Colonic mucosa (tissue), 4 donors: ENCODE measurements at regions not wholly inside any gene's neighbourhood (a gene's known extent, or its start where the extent isn't known, plus 50 kb on each side); places are given as distances from the start of the nearest gene placed in this dataset.

Source experiments
- DNase-seq: peaks from one replicate; pipeline ENCODE4 v3.0.0-alpha.2; 2020
- H3K27ac ChIP-seq: fragments of 200-600 bp; one replicate; pipeline ENCODE4 v1.8.0; 2021
- H3K27me3 ChIP-seq: fragments of 200-600 bp; one replicate; pipeline ENCODE4 v1.8.0; 2021
- H3K36me3 ChIP-seq: fragments of 200-600 bp; one replicate; pipeline ENCODE4 v1.8.0; 2021
- H3K4me1 ChIP-seq: fragments of 200-600 bp; one replicate; pipeline ENCODE4 v1.8.0; 2021; ENCODE audit warnings: mild to moderate bottlenecking
- H3K4me3 ChIP-seq: fragments of 200-600 bp; one replicate; pipeline ENCODE4 v1.8.0; 2021
- H3K9ac ChIP-seq, 2 donors: one replicate each; pipeline ENCODE4 v1.7.0; 2013; ENCODE audit warnings: control low read depth in 2 of 2, low read depth in 2 of 2, low read length in 2 of 2
- H3K9me3 ChIP-seq: fragments of 200-600 bp; one replicate; pipeline ENCODE4 v1.8.0; 2021
- intact Hi-C: fragments of 100-400 bp; cut with DNase I; formaldehyde crosslinking; loops from one replicate; pipeline ENCODE4 v1.14.1; 2022
- TF ChIP-seq, protein P1 (sequence below): fragments of 200-600 bp; IDR thresholded peaks from one replicate; pipeline ENCODE4 v1.8.0; 2022; ENCODE audit warnings: antibody characterized with exemption, mild to moderate bottlenecking
- donor health status: healthy.
- donor health status: DM: no; HTN: no; CAD: no.
- donor health status: DM: no; HTN: no; CAD: no.

DNA sequence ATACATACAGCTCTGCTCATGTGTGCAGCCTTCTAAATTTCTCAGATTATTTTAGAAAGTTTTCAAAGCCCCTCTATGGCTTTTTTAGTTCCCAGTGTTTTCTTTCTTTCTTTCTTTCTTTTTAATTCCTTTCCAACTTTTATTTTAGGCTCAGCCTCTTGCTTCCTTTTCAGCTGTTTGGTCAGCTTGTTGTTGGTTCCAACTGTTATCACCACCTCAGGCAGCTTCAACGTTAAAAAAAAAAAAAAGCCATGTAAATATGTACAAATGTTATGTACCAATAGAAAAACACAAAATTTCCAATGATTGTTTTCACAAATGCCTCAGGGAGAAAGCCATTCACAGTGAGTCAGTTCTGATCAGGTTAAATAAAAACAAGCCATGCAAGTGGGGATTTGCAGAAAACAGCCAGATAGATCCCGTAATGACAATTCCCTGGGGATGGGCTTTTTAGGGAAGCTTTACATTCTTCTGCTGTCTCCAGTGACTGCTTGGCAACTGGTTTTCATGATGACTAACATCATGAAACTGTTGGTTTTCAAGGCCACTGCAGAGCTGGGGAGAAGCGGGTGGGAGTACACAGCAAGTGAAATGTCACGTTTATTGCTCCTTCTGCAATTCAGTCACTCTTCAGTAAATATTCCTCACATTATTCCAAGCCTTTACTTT lies 908.4 kb downstream of the EPHA3 start:
- TF ChIP-seq, protein P1, sequence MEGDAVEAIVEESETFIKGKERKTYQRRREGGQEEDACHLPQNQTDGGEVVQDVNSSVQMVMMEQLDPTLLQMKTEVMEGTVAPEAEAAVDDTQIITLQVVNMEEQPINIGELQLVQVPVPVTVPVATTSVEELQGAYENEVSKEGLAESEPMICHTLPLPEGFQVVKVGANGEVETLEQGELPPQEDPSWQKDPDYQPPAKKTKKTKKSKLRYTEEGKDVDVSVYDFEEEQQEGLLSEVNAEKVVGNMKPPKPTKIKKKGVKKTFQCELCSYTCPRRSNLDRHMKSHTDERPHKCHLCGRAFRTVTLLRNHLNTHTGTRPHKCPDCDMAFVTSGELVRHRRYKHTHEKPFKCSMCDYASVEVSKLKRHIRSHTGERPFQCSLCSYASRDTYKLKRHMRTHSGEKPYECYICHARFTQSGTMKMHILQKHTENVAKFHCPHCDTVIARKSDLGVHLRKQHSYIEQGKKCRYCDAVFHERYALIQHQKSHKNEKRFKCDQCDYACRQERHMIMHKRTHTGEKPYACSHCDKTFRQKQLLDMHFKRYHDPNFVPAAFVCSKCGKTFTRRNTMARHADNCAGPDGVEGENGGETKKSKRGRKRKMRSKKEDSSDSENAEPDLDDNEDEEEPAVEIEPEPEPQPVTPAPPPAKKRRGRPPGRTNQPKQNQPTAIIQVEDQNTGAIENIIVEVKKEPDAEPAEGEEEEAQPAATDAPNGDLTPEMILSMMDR = no peak

DNA sequence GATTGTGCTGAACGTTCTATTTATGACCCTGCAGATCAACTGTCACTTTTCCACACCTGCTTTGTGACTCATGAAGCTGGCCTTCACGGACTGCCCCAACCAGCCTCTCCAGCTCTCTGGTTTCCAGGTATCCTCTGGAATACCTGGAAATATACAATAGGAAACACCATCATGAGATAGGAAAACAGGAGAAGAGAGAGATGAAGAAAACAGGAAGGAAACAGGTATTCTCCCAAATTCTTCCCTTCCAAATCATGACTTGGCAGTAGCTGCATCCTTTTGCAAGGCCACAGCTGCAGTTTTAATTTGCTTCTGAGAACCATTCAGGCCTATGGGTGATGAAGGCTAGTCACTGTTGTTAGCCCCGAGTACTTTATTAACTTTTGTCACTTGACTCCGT lies 909.1 kb downstream of the EPHA3 start:
- H3K9me3 ChIP-seq = no peaks in the 10 kb centered on the region
- intact Hi-C loops = no loop called here
- H3K27ac ChIP-seq = no peak overlapping the region
- H3K27me3 ChIP-seq = no peaks in the 10 kb centered on the region
- no peak overlapping the region for H3K9ac ChIP-seq
- H3K4me1 ChIP-seq = no peaks in the 10 kb centered on the region
- no peaks in the 10 kb centered on the region for H3K36me3 ChIP-seq
- no peak for DNase-seq
- TF ChIP-seq, protein P1 = no peak
- H3K4me3 ChIP-seq = no peak overlapping the region

More for the DNA sequence above, 908.4 kb downstream of the EPHA3 start:
- Histone ChIP-seq H3K27ac (no peak overlapping the region), H3K4me3 (no peak overlapping the region), H3K4me1 (no peaks in the 10 kb centered on the region), H3K9ac (no peak overlapping the region), H3K9me3 (no peaks in the 10 kb centered on the region), H3K27me3 (no peaks in the 10 kb centered on the region), H3K36me3 (no peaks in the 10 kb centered on the region)
- intact Hi-C loops = no loop called here
- no peak for DNase-seq

DNA sequence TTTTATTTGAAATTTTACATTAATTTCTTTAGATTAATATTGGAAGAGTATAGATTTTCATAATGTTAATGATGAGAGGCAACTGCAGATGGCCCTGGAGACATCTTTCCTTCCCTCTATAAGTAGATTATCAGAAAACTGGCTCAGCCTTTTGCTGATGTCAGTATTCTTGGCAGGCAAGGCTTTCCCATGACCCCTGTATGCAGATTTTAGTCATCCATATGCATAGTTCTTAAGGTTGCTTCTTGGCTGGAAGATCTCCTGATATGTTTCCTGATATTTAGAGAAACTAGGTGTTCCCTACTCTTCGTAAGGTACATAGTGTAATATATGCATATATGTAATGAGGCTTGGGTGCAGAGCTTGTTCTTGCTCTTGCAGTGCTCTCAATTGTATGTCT lies 911.4 kb downstream of the EPHA3 start:
- Histone ChIP-seq H3K27me3 (no peaks in the 10 kb centered on the region), H3K9me3 (no peaks in the 10 kb centered on the region), H3K4me1 (no peaks in the 10 kb centered on the region), H3K4me3 (no peak overlapping the region), H3K36me3 (no peaks in the 10 kb centered on the region), H3K27ac (no peak overlapping the region), H3K9ac (no peak overlapping the region)
- TF ChIP-seq, protein P1 = no peak
- intact Hi-C loops = no loop called here
- no peak for DNase-seq

DNA sequence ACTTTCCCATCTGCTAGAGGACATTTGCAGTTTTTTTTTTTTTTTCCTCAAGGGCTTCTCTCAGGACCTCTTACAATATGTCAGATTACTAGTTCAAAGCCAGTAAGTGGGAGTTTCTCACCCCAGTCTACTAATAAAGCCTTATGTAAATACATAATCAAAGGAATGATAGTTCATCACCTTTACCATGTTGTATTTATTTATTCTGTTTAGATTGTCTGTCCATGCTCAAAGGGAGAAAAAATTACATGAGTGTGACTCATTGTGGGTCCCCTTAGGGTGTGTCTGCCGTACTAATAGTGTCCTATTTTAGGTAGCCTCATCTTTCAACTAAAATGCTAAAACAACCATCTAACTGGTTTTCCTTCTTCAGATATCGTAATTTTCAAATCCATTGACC lies 917.6 kb downstream of the EPHA3 start:
- TF ChIP-seq, protein P1 = no peak

DNA sequence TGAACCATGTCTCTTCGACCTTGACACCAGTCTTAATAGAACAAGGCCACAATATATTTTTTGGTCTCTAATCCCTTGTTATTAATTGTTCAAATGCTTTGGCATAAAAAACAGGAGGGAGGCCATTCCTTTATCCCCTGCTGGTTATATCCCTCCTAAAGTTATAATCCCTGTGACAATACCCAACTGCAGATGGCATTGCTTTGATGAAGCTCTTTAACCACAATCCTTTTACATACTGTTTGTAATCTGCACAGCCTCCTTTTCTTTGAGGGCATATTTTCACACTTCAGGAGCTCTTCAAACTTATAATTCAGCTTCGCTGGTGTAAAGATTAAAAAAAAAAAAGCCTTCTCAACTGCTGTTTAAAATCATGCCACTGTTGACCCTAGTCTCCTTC lies 919.0 kb downstream of the EPHA3 start:
- no peaks in the 10 kb centered on the region for H3K36me3 ChIP-seq
- TF ChIP-seq, protein P1 = no peak
- no peaks in the 10 kb centered on the region for H3K4me1 ChIP-seq
- no peak for DNase-seq
- no peak overlapping the region for H3K27ac ChIP-seq
- intact Hi-C loops = no loop called here
- no peaks in the 10 kb centered on the region for H3K27me3 ChIP-seq
- H3K4me3 ChIP-seq = no peak overlapping the region
- H3K9ac ChIP-seq = no peak overlapping the region
- no peaks in the 10 kb centered on the region for H3K9me3 ChIP-seq

More for the DNA sequence above, 917.6 kb downstream of the EPHA3 start:
- Histone ChIP-seq H3K4me1 (no peaks in the 10 kb centered on the region), H3K36me3 (no peaks in the 10 kb centered on the region), H3K27ac (no peak overlapping the region), H3K9me3 (no peaks in the 10 kb centered on the region), H3K9ac (no peak overlapping the region), H3K4me3 (no peak overlapping the region), H3K27me3 (no peaks in the 10 kb centered on the region)
- no peak for DNase-seq
- intact Hi-C loops = no loop called here
